Testis (tissue), 2 donors: ENCODE measurements at regions not wholly inside any gene's neighbourhood (a gene's known extent, or its start where the extent isn't known, plus 50 kb on each side); places are given as distances from the start of the nearest gene placed in this dataset.

Experiments used
- POLR2A ChIP-seq: fragments of 450-650 bp; IDR thresholded peaks from one replicate; pipeline ENCODE4 v1.6.1; 2017; ENCODE audit warnings: antibody characterized with exemption, mild to moderate bottlenecking, moderate library complexity
- TF ChIP-seq, protein P1 (sequence below), 3 experiments: fragments of 450-650 bp in 2 of 3; fragments of 200-600 bp in 1 of 3; sonication (generic) in 1 of 3; IDR thresholded peaks; one replicate each; pipeline ENCODE4 v1.5.1; 2016 to 2019; ENCODE audit warnings: antibody characterized with exemption in 3 of 3, mild to moderate bottlenecking in 2 of 3, moderate library complexity in 1 of 3

GRCh38 chr18:4547126-4547525, 92.0 kb upstream of the DLGAP1 start:
- no peak for TF ChIP-seq POLR2A
- TF ChIP-seq, protein P1, sequence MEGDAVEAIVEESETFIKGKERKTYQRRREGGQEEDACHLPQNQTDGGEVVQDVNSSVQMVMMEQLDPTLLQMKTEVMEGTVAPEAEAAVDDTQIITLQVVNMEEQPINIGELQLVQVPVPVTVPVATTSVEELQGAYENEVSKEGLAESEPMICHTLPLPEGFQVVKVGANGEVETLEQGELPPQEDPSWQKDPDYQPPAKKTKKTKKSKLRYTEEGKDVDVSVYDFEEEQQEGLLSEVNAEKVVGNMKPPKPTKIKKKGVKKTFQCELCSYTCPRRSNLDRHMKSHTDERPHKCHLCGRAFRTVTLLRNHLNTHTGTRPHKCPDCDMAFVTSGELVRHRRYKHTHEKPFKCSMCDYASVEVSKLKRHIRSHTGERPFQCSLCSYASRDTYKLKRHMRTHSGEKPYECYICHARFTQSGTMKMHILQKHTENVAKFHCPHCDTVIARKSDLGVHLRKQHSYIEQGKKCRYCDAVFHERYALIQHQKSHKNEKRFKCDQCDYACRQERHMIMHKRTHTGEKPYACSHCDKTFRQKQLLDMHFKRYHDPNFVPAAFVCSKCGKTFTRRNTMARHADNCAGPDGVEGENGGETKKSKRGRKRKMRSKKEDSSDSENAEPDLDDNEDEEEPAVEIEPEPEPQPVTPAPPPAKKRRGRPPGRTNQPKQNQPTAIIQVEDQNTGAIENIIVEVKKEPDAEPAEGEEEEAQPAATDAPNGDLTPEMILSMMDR (IDR thresholded peaks at IDR 0.05), result no peak
